Bronchial epithelial cell (primary cell): ENCODE measurements at regions not wholly inside any gene's neighbourhood (a gene's known extent, or its start where the extent isn't known, plus 50 kb on each side); places are given as distances from the start of the nearest gene placed in this dataset.

ENCODE experiments used
- DNase-seq: peaks from one replicate; pipeline ENCODE4 v3.0.0-alpha.2; 2010; ENCODE audit warnings: low read depth
- FAIRE-seq: peaks from 2 replicates; lab custom pipeline; 2011; peaks lifted over from hg19 to GRCh38; lab: Jason Lieb, UNC
- H3K27me3 ChIP-seq: 2 replicates; pipeline ENCODE4 v1.5.1; 2011; ENCODE audit warnings: low read length; ENCODE audit not compliant: control insufficient read depth, insufficient read depth
- H3K36me3 ChIP-seq: 2 replicates; pipeline ENCODE4 v1.5.1; 2011; ENCODE audit warnings: low read length; ENCODE audit not compliant: control insufficient read depth, insufficient read depth
- H3K4me3 ChIP-seq: 2 replicates; pipeline ENCODE4 v1.5.1; 2011; ENCODE audit warnings: mild to moderate bottlenecking, low read depth, low read length, control low read depth
- CTCF ChIP-seq: IDR thresholded peaks from 2 replicates; pipeline ENCODE4 v1.5.1; 2011; ENCODE audit warnings: mild to moderate bottlenecking, moderate library complexity, low read length, control low read depth, inconsistent platforms; ENCODE audit not compliant: insufficient read depth, severe bottlenecking

- DNase-seq = no peak
- no peak for TF ChIP-seq CTCF
- Histone ChIP-seq H3K4me3 (no peak overlapping the region), H3K27me3 (no peaks in the 10 kb centered on the region), H3K36me3 (no peaks in the 10 kb centered on the region)
- FAIRE-seq = no peak
These were observed 276.9 kb downstream of the TCF7L2 start for GRCh38 chr10:113226831-113227445.

- FAIRE-seq (no peak), DNase-seq (no peak)
- H3K36me3 ChIP-seq = no peaks in the 10 kb centered on the region
- no peaks in the 10 kb centered on the region for H3K27me3 ChIP-seq
- TF ChIP-seq CTCF = no peak
- H3K4me3 ChIP-seq = no peak overlapping the region
These were observed 278.5 kb downstream of the TCF7L2 start for GRCh38 chr10:113228530-113228929.

- Histone ChIP-seq H3K27me3 (peaks cover 2% of the 10 kb centered on the region), H3K36me3 (no peaks in the 10 kb centered on the region), H3K4me3 (no peak overlapping the region)
- FAIRE-seq (no peak), DNase-seq (no peak)
- TF ChIP-seq CTCF = no peak
These were observed 280.1 kb downstream of the TCF7L2 start for GRCh38 chr10:113230011-113230610.

DNA sequence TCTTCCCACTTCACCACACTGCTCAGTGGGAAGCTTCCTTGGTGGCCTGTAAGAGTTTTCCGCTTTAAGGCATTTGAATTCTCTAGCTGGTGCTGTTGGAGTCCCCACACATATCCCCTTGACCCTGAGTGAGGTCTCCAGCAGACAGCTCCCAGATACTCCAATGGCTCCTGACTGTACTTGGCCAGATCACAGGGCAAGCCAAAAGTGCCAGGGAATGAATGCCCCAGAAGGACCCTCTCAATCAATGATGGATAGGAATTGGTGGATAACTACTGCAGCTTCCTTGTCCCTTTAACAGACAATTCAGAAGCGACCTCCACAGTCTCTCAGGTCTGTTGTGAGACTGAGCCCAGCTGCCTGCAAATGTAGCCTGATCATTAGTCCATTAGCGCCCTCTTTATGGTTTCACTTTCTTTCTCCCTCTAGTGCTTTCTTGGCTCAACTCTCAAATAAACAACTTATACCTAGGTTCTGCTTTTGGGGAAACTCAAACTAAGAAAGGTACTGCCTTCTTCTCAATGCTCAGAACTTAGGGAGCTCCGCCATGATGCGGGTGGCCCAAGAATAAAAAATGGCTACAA, 283.0 kb downstream of the TCF7L2 start:
- H3K27me3 ChIP-seq = peaks cover 2% of the 10 kb centered on the region
- H3K36me3 ChIP-seq = no peaks in the 10 kb centered on the region
- H3K4me3 ChIP-seq = no peak overlapping the region
- no peak for TF ChIP-seq CTCF
- FAIRE-seq (no peak), DNase-seq (no peak)

DNA sequence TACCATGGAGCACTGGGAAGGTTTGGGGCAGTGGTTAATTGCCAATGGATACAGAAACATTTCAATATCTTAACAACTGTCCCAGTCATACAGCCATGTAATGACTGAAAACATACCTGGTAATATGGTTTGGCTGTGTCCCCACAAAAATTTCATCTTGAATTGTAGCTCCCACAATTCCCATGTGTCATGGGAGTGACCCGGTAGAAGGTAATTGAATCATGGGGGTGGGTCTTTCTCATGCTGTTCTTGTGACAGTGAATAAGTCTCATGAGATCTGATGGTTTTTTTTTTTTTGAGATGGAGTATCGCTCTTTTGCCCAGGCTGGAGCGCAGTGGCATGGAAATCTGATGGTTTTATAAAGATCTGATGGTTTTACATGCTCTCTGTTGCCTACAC, 284.4 kb downstream of the TCF7L2 start:
- no peak for FAIRE-seq
- peaks cover 2% of the 10 kb centered on the region for H3K27me3 ChIP-seq

More for the DNA sequence above, 284.4 kb downstream of the TCF7L2 start:
- H3K36me3 ChIP-seq = no peaks in the 10 kb centered on the region
- TF ChIP-seq CTCF = no peak
- no peak overlapping the region for H3K4me3 ChIP-seq
- no peak for DNase-seq
